Loucy (cell line): ENCODE measurements at regions not wholly inside any gene's neighbourhood (a gene's known extent, or its start where the extent isn't known, plus 50 kb on each side); places are given as distances from the start of the nearest gene placed in this dataset.

Source experiments
- H2AFZ ChIP-seq: fragments of 200-600 bp; sonication (generic); 2 replicates; pipeline ENCODE4 v1.6.0; 2016; ENCODE audit warnings: antibody characterized with exemption, mild to moderate bottlenecking, low read length, moderate library complexity
- H3F3A ChIP-seq: fragments of 200-600 bp; 2 replicates; pipeline ENCODE4 v1.6.0; 2016; ENCODE audit warnings: antibody characterized with exemption, low read depth, mild to moderate bottlenecking
- H3K27me3 ChIP-seq: fragments of 200-600 bp; sonication (generic); 2 replicates; pipeline ENCODE4 v1.6.1; 2014; ENCODE audit warnings: low read length, mild to moderate bottlenecking; ENCODE audit not compliant: insufficient read depth, poor library complexity, severe bottlenecking
- H3K36me3 ChIP-seq: fragments of 200-600 bp; sonication (generic); 2 replicates; pipeline ENCODE4 v1.6.1; 2016; ENCODE audit warnings: low read length; ENCODE audit not compliant: insufficient read depth
- H3K4me1 ChIP-seq: fragments of 200-600 bp; sonication (generic); 2 replicates; pipeline ENCODE4 v1.5.1; 2014; ENCODE audit warnings: low read length, mild to moderate bottlenecking; ENCODE audit not compliant: insufficient read depth, poor library complexity, severe bottlenecking
- H3K4me2 ChIP-seq: fragments of 200-600 bp; sonication (generic); 2 replicates; pipeline ENCODE4 v1.6.0; 2014; ENCODE audit warnings: antibody characterized with exemption, low read length, low read depth, mild to moderate bottlenecking; ENCODE audit not compliant: poor library complexity, severe bottlenecking
- H3K4me3 ChIP-seq: fragments of 200-600 bp; sonication (generic); 2 replicates; pipeline ENCODE4 v1.5.1; 2014; ENCODE audit warnings: low read length, mild to moderate bottlenecking, mixed read lengths; ENCODE audit not compliant: poor library complexity, severe bottlenecking
- H3K79me2 ChIP-seq: fragments of 200-600 bp; sonication (generic); 2 replicates; pipeline ENCODE4 v1.6.1; 2014; ENCODE audit warnings: low read length; ENCODE audit not compliant: insufficient read depth
- H3K9ac ChIP-seq: fragments of 200-600 bp; sonication (generic); 2 replicates; pipeline ENCODE4 v1.6.0; 2014; ENCODE audit warnings: mild to moderate bottlenecking, low read depth, low read length, moderate library complexity; ENCODE audit not compliant: poor library complexity, severe bottlenecking
- H3K9me2 ChIP-seq: fragments of 200-600 bp; sonication (generic); replicated peaks from 2 replicates; pipeline ENCODE4 v1.6.1; 2016; ENCODE audit warnings: low read depth, low read length, mixed read lengths
- H3K9me3 ChIP-seq: fragments of 200-600 bp; sonication (generic); 2 replicates; pipeline ENCODE4 v1.6.1; 2014; ENCODE audit warnings: mild to moderate bottlenecking, antibody characterized with exemption, low read length, low read depth; ENCODE audit not compliant: insufficient read depth
- H4K20me1 ChIP-seq: fragments of 200-600 bp; sonication (generic); 2 replicates; pipeline ENCODE4 v1.6.0; 2014; ENCODE audit warnings: antibody characterized with exemption, low read length, mild to moderate bottlenecking; ENCODE audit not compliant: insufficient read depth, poor library complexity, severe bottlenecking
- EZH2phosphoT487 ChIP-seq: fragments of 200-600 bp; IDR thresholded peaks from 2 replicates; pipeline ENCODE4 v1.6.1; 2018; ENCODE audit warnings: antibody characterized with exemption, mild to moderate bottlenecking, moderate library complexity, borderline replicate concordance
- TF ChIP-seq, protein P1 (sequence below): fragments of 200-600 bp; sonication (generic); conservative IDR thresholded peaks from 2 replicates; pipeline ENCODE4 v1.5.1; 2014; ENCODE audit warnings: mild to moderate bottlenecking, antibody characterized with exemption, low read length

GRCh38 chr2:102910724-102911123 lies 148.9 kb downstream of the TMEM182 start:
- no peaks in the 10 kb centered on the region for H3K79me2 ChIP-seq
- no peaks in the 10 kb centered on the region for H3K36me3 ChIP-seq
- H3K9me2 ChIP-seq: no peaks in the 10 kb centered on the region
- H3K4me3 ChIP-seq: no peak overlapping the region
- H3K9me3 ChIP-seq: no peaks in the 10 kb centered on the region
- H3K4me2 ChIP-seq: no peak overlapping the region
- H3K9ac ChIP-seq: no peak overlapping the region
- H2AFZ ChIP-seq: no peak overlapping the region
- no peaks in the 10 kb centered on the region for H4K20me1 ChIP-seq
- TF ChIP-seq, protein P1, sequence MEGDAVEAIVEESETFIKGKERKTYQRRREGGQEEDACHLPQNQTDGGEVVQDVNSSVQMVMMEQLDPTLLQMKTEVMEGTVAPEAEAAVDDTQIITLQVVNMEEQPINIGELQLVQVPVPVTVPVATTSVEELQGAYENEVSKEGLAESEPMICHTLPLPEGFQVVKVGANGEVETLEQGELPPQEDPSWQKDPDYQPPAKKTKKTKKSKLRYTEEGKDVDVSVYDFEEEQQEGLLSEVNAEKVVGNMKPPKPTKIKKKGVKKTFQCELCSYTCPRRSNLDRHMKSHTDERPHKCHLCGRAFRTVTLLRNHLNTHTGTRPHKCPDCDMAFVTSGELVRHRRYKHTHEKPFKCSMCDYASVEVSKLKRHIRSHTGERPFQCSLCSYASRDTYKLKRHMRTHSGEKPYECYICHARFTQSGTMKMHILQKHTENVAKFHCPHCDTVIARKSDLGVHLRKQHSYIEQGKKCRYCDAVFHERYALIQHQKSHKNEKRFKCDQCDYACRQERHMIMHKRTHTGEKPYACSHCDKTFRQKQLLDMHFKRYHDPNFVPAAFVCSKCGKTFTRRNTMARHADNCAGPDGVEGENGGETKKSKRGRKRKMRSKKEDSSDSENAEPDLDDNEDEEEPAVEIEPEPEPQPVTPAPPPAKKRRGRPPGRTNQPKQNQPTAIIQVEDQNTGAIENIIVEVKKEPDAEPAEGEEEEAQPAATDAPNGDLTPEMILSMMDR: no peak
- no peak for TF ChIP-seq EZH2phosphoT487
- no peaks in the 10 kb centered on the region for H3K4me1 ChIP-seq
- H3F3A ChIP-seq: no peaks in the 10 kb centered on the region
- H3K27me3 ChIP-seq: no peaks in the 10 kb centered on the region

DNA sequence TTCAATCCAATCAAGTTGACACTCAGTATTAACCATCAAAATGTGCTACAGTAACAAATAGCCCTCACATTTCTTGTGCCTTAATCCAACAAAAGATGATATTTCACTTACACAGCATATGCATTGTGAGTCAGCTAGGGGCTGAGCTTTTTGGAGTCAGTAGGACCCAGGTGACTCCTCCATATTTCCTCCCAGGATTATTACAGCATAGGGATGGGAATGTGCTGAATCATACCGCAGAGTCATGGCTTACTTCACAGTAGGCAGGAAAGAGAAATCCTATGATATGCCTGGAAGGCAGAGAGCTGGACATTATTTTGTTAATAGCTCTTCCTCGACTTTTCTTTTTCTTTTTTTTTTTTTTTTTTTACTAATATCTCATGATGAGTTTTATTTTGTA lies 153.3 kb downstream of the TMEM182 start:
- peaks cover 3% of the 10 kb centered on the region for H3K4me1 ChIP-seq
- no peaks in the 10 kb centered on the region for H3K9me2 ChIP-seq
- H3K4me2 ChIP-seq: no peak overlapping the region
- H3K36me3 ChIP-seq: no peaks in the 10 kb centered on the region
- H3F3A ChIP-seq: no peaks in the 10 kb centered on the region
- no peaks in the 10 kb centered on the region for H3K27me3 ChIP-seq
- no peaks in the 10 kb centered on the region for H4K20me1 ChIP-seq
- H3K9ac ChIP-seq: no peak overlapping the region
- H3K9me3 ChIP-seq: peaks cover 13% of the 10 kb centered on the region
- TF ChIP-seq, protein P1: no peak
- no peak for TF ChIP-seq EZH2phosphoT487
- no peak overlapping the region for H2AFZ ChIP-seq
- H3K4me3 ChIP-seq: no peak overlapping the region
- no peaks in the 10 kb centered on the region for H3K79me2 ChIP-seq

GRCh38 chr2:102922321-102922720 lies 160.5 kb downstream of the TMEM182 start:
- TF ChIP-seq EZH2phosphoT487: no peak
- TF ChIP-seq, protein P1: no peak
- Histone ChIP-seq H3F3A (no peaks in the 10 kb centered on the region), H3K36me3 (no peaks in the 10 kb centered on the region), H4K20me1 (no peaks in the 10 kb centered on the region), H3K4me3 (no peak overlapping the region), H3K4me2 (no peak overlapping the region), H3K27me3 (no peaks in the 10 kb centered on the region), H3K79me2 (no peaks in the 10 kb centered on the region), H3K4me1 (peaks cover 3% of the 10 kb centered on the region), H2AFZ (no peak overlapping the region), H3K9ac (no peak overlapping the region), H3K9me2 (no peaks in the 10 kb centered on the region), H3K9me3 (no peaks in the 10 kb centered on the region)
